ENCODE measurements at regions not wholly inside any gene's neighbourhood (a gene's known extent, or its start where the extent isn't known, plus 50 kb on each side); places are given as distances from the start of the nearest gene placed in this dataset.

GRCh38 chr21:41107602-41108001, 60.4 kb upstream of the BACE2 start:
- no peak for TF ChIP-seq GATA3 (IDR thresholded peaks at IDR 0.05; ENCODE audit: low read depth, low read length)
- no peak for TF ChIP-seq GATA2 (IDR thresholded peaks at IDR 0.05; ENCODE audit: low read depth, low read length)

Data from SH-SY5Y (cell line).